Panc1 (cell line): ENCODE measurements at regions not wholly inside any gene's neighbourhood (a gene's known extent, or its start where the extent isn't known, plus 50 kb on each side); places are given as distances from the start of the nearest gene placed in this dataset.

Source experiments
- ATAC-seq: fragments of 200-7000 bp; cut with Tn5 transposase; 2 replicates; pipeline ENCODE4 v1.9.1; 2020; ENCODE audit warnings: mild to moderate bottlenecking, moderate library complexity
- BruUV-seq: library from RNA; stranded (reverse); fragments of 400-500 nt; replicated peaks from 2 replicates; lab custom pipeline; 2021; lab: Mats Ljungman, UMichigan
- CTCF ChIA-PET: fragments of 300-600 bp; sonication (Branson Sonifier 250); formaldehyde crosslinking; loops from one replicate; lab custom pipeline; 2022; ENCODE audit warnings: antibody characterized with exemption; lab: Charles Lee
- POLR2A ChIA-PET: fragments of 300-600 bp; sonication (Branson Sonifier 250); formaldehyde crosslinking; loops from one replicate; lab custom pipeline; 2022; ENCODE audit warnings: antibody characterized with exemption; lab: Charles Lee
- DNase-seq: peaks from one replicate; pipeline ENCODE4 v3.0.0-alpha.2; 2010; ENCODE audit warnings: low read depth, low spot score
- H3K27ac ChIP-seq: 2 replicates; pipeline ENCODE4 v1.5.1; 2011; ENCODE audit warnings: mild to moderate bottlenecking, low read length, inconsistent platforms
- H3K27me3 ChIP-seq: fragments of 200-500 bp; sonication (Bioruptor generic); 2 replicates; pipeline ENCODE4 v1.6.0; 2014; ENCODE audit warnings: low read length, inconsistent platforms; ENCODE audit not compliant: control insufficient read depth, insufficient read depth
- H3K36me3 ChIP-seq: fragments of 200-500 bp; sonication (Bioruptor generic); 2 replicates; pipeline ENCODE4 v1.5.1; 2014; ENCODE audit warnings: inconsistent platforms, mild to moderate bottlenecking, low read length, moderate library complexity; ENCODE audit not compliant: control insufficient read depth, insufficient read depth
- H3K4me1 ChIP-seq: 2 replicates; pipeline ENCODE4 v1.5.1; 2011; ENCODE audit warnings: inconsistent platforms, mild to moderate bottlenecking, low read length, moderate library complexity; ENCODE audit not compliant: control insufficient read depth, insufficient read depth
- H3K4me3 ChIP-seq, 2 experiments: 2 replicates each; pipeline ENCODE4 v1.5.1; 2011 to 2012; ENCODE audit warnings: low read depth in 2 of 2, low read length in 2 of 2, mild to moderate bottlenecking in 2 of 2, inconsistent platforms in 1 of 2, moderate library complexity in 1 of 2
- H3K9me3 ChIP-seq: fragments of 200-500 bp; sonication (Bioruptor generic); 2 replicates; pipeline ENCODE4 v1.5.1; 2014; ENCODE audit warnings: low read depth, mild to moderate bottlenecking, inconsistent platforms, low read length, moderate library complexity; ENCODE audit not compliant: control insufficient read depth, insufficient read depth
- CTCF ChIP-seq: fragments of 450-650 bp; IDR thresholded peaks from 2 replicates; pipeline ENCODE4 v1.5.1; 2017; ENCODE audit warnings: mild to moderate bottlenecking
- POLR2AphosphoS5 ChIP-seq: IDR thresholded peaks from 2 replicates; pipeline ENCODE4 v1.6.1; 2012; ENCODE audit warnings: mild to moderate bottlenecking, low read depth, low read length, moderate library complexity
- REST ChIP-seq, 2 experiments: IDR thresholded peaks; 2 replicates each; pipeline ENCODE4 v1.6.1; 2011 to 2012; ENCODE audit warnings: low read depth in 2 of 2, control low read depth in 1 of 2, low read length in 1 of 2, mild to moderate bottlenecking in 1 of 2, moderate library complexity in 1 of 2; ENCODE audit not compliant: insufficient read depth in 1 of 2
- SIN3A ChIP-seq: IDR thresholded peaks from 2 replicates; pipeline ENCODE4 v1.6.1; 2012; ENCODE audit warnings: low read depth, mild to moderate bottlenecking, low read length, moderate library complexity, borderline replicate concordance; ENCODE audit not compliant: insufficient read depth
- TCF7L2 ChIP-seq: IDR thresholded peaks from 2 replicates; pipeline ENCODE4 v1.6.1; 2011; ENCODE audit warnings: mild to moderate bottlenecking, low read depth, low read length, inconsistent platforms
- in situ Hi-C: cut with HindIII; loops from 2 replicates; pipeline ENCODE4 v1.10.0; 2016; ENCODE audit warnings: low sequenced_read_pairs, low pct_unique_long_range_greater_than_20kb
- intact Hi-C: fragments of 100-400 bp; cut with micrococcal nuclease; formaldehyde crosslinking; loops from one replicate; pipeline ENCODE4 v1.10.0; 2022; ENCODE audit not compliant: unreplicated experiment

- ChIA-PET POLR2A (no interaction called here), CTCF (no interaction called here)
- Histone ChIP-seq H3K9me3 (no peaks in the 10 kb centered on the region), H3K4me1 (no peaks in the 10 kb centered on the region), H3K4me3 (no peak overlapping the region), H3K27ac (no peak overlapping the region), H3K36me3 (no peaks in the 10 kb centered on the region), H3K27me3 (peaks cover 15% of the 10 kb centered on the region; the same call in 1 of the 2 replicates)
- DNase-seq: no peak
- no peak for ATAC-seq
- TF ChIP-seq TCF7L2: no peak
- no peak for TF ChIP-seq CTCF
- TF ChIP-seq POLR2AphosphoS5: no peak
- no peak for TF ChIP-seq REST (IDR thresholded peaks at IDR 0.05; ENCODE audit: insufficient read depth in 1 of 2, low read depth in 2 of 2, low read length in 1 of 2)
- TF ChIP-seq SIN3A: no peak
- intact Hi-C loops (no loop called here), in situ Hi-C loops (no loop called here)
- no TSS peak for BruUV-seq
Observed at GRCh38 chr7:18153183-18153748, 125.6 kb upstream of the PRPS1L1 start.

- TF ChIP-seq CTCF (no peak), REST (IDR thresholded peaks at IDR 0.05; ENCODE audit: insufficient read depth in 1 of 2, low read depth in 2 of 2, low read length in 1 of 2) (no peak), POLR2AphosphoS5 (no peak), SIN3A (no peak), TCF7L2 (no peak)
- Histone ChIP-seq H3K27ac (no peak overlapping the region), H3K27me3 (peaks cover 20% of the 10 kb centered on the region), H3K4me1 (no peaks in the 10 kb centered on the region), H3K4me3 (no peak overlapping the region), H3K9me3 (no peaks in the 10 kb centered on the region), H3K36me3 (no peaks in the 10 kb centered on the region)
- ChIA-PET POLR2A (no interaction called here), CTCF (no interaction called here)
- DNase-seq (no peak), ATAC-seq (no peak)
- BruUV-seq: no TSS peak
- intact Hi-C loops (no loop called here), in situ Hi-C loops (no loop called here)
Observed at GRCh38 chr7:18154726-18155125, 127.1 kb upstream of the PRPS1L1 start.
